ENCODE measurements at regions not wholly inside any gene's neighbourhood (a gene's known extent, or its start where the extent isn't known, plus 50 kb on each side); places are given as distances from the start of the nearest gene placed in this dataset.

GRCh38 chr6:168871642-168872315, 381.9 kb downstream of the THBS2 start:
- CTCF ChIA-PET = no interaction called here
- no peaks in the 10 kb centered on the region for H3K27me3 Mint-ChIP-seq
- no peak overlapping the region for H3K4me3 Mint-ChIP-seq
- H3K4me1 Mint-ChIP-seq = no peaks in the 10 kb centered on the region
- H3K9me3 Mint-ChIP-seq = no peaks in the 10 kb centered on the region
- no peak for ATAC-seq (ENCODE audit: low read depth)
- DNase-seq = no peak
- H3K36me3 Mint-ChIP-seq (ENCODE audit: low read depth) = no peaks in the 10 kb centered on the region
- H3K27ac Mint-ChIP-seq = no peak overlapping the region
- intact Hi-C loops (cut with micrococcal nuclease) = no loop called here
- POLR2A ChIA-PET = no interaction called here
- no peak for TF ChIP-seq CTCF (IDR thresholded peaks at IDR 0.05)

DNA sequence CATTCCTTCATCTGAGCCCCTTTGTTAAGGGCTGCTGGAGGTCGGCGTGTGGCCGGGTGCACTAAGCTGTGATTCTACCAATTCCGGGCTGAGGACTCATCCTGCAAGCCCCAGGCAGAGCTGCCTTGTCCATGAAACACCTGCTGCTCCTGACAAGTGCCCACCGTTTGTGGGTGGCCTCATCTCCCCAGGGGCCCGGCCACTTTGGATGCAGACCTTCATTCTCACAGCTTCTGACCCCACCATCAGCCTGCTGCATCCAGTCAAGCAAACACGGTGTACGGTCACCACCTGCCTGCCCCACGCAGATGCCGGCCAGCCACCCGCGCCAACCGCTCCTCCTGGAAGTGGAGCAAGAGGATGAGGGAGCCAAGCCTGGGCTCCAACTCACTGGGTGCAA, 382.7 kb downstream of the THBS2 start:
- no peak for ATAC-seq (ENCODE audit: low read depth)
- no peak overlapping the region for H3K4me3 Mint-ChIP-seq

DNA sequence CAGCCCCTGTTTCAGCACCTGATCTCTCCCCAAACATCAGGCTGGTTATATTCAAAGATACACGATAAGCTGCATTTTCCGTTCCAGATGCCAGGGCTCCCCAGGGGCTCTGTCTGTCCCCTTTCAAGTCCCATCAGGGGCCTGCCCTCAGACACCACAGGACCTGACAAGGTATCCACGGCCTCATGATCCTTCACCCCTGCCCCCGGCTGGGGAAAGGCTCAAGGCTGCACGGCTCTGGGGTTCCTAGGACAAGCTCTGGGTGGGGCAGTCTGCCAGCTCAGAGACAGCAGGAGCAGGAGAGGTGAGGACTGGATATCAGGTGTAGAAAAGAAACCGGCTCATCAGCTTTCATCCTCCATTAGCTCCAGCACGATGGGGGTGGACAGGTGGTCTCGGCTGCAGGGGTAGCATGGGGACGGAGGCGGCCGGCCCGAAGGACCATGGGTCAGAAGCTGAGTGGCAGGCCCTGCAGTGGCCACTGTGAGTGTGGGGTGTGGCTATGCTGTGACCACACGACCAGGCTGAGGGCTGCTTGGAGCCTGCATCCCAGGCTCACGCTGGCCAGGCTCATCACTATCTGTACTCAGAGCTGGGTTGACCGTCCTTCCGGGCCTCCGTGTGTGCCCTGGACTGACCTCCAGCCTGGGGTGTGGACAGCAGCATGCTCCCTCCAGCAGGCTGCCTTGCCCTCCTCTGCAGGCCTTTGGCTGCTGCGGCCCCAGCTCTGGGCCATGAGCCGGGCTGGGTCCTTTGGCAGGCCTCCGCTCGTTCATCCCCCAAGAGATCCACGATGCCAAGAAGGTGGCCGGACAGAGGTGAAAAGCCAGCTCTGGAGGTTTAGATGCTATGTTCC, 386.2 kb downstream of the THBS2 start:
- Mint-ChIP-seq H3K4me3 (no peak overlapping the region), H3K27me3 (no peaks in the 10 kb centered on the region), H3K4me1 (no peaks in the 10 kb centered on the region), H3K27ac (no peak overlapping the region), H3K9me3 (no peaks in the 10 kb centered on the region), H3K36me3 (ENCODE audit: low read depth) (no peaks in the 10 kb centered on the region)
- POLR2A ChIA-PET = no interaction called here
- no peak for TF ChIP-seq CTCF (IDR thresholded peaks at IDR 0.05)
- intact Hi-C loops (cut with micrococcal nuclease) = no loop called here
- DNase-seq (no peak), ATAC-seq (ENCODE audit: low read depth) (no peak)
- CTCF ChIA-PET = no interaction called here

More for the DNA sequence above, 382.7 kb downstream of the THBS2 start:
- POLR2A ChIA-PET = no interaction called here
- CTCF ChIA-PET = no interaction called here
- H3K9me3 Mint-ChIP-seq = no peaks in the 10 kb centered on the region
- no peak overlapping the region for H3K27ac Mint-ChIP-seq
- intact Hi-C loops (cut with micrococcal nuclease) = no loop called here
- no peak for TF ChIP-seq CTCF (IDR thresholded peaks at IDR 0.05)
- DNase-seq = no peak
- no peaks in the 10 kb centered on the region for H3K27me3 Mint-ChIP-seq
- H3K4me1 Mint-ChIP-seq = no peaks in the 10 kb centered on the region
- no peaks in the 10 kb centered on the region for H3K36me3 Mint-ChIP-seq (ENCODE audit: low read depth)

- no peak for ATAC-seq (ENCODE audit: low read depth)
- Mint-ChIP-seq H3K4me1 (no peaks in the 10 kb centered on the region), H3K9me3 (no peaks in the 10 kb centered on the region), H3K27me3 (no peaks in the 10 kb centered on the region), H3K36me3 (ENCODE audit: low read depth) (no peaks in the 10 kb centered on the region), H3K4me3 (no peak overlapping the region), H3K27ac (no peak overlapping the region)
- TF ChIP-seq CTCF (IDR thresholded peaks at IDR 0.05) = no peak
- intact Hi-C loops (cut with micrococcal nuclease) = no loop called here
- POLR2A ChIA-PET = no interaction called here
- CTCF ChIA-PET = no interaction called here
- no peak for DNase-seq
Measured at GRCh38 chr6:168866534-168866933, 387.1 kb downstream of the THBS2 start.

- no peaks in the 10 kb centered on the region for H3K27me3 Mint-ChIP-seq
- no peak for ATAC-seq (ENCODE audit: low read depth)
- H3K9me3 Mint-ChIP-seq = no peaks in the 10 kb centered on the region
- H3K4me3 Mint-ChIP-seq = no peak overlapping the region
- intact Hi-C loops (cut with micrococcal nuclease) = no loop called here
- no peaks in the 10 kb centered on the region for H3K4me1 Mint-ChIP-seq
- no peak for TF ChIP-seq CTCF (IDR thresholded peaks at IDR 0.05)
- POLR2A ChIA-PET = no interaction called here
- DNase-seq = no peak
- no peak overlapping the region for H3K27ac Mint-ChIP-seq
- CTCF ChIA-PET = no interaction called here
- no peaks in the 10 kb centered on the region for H3K36me3 Mint-ChIP-seq (ENCODE audit: low read depth)
Measured at GRCh38 chr6:168865522-168865921, 388.1 kb downstream of the THBS2 start.
